ENCODE measurements at regions not wholly inside any gene's neighbourhood (a gene's known extent, or its start where the extent isn't known, plus 50 kb on each side); places are given as distances from the start of the nearest gene placed in this dataset.

DNA sequence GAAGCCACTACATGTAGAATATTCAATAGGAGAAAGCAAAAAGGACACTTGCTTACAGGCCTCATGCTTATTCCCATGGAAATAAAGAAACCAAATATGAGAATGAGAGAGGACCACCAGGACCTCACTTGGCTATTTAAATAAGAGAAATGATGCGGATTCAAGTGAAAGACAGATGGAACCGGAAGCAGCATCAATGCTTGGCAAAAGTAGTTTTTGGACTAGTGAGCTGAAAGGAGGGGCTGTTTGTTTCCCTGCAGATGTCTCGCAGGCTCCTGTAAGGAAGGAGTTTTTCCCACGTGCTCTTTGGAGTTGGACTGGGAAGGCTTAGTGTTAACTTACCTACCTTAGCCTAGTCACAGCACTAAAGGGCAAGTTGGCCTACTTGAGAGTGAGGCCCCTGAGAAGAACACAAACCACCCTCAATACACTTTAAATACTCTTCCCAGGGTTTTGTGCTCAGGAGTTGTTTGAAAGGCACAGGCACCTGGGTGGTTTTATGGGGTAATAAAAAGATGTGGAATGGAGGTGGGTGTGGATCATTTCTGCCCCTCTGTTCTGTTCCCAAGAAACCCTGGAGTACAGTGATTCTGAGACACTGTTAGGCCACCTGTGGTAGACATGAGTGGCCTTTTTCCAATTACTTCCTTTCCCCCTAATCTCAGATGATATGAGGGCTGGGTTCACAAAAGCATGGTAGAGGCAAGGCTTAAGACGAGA lies 113.3 kb upstream of the C1GALT1C1 start:
- TF ChIP-seq, protein P1, sequence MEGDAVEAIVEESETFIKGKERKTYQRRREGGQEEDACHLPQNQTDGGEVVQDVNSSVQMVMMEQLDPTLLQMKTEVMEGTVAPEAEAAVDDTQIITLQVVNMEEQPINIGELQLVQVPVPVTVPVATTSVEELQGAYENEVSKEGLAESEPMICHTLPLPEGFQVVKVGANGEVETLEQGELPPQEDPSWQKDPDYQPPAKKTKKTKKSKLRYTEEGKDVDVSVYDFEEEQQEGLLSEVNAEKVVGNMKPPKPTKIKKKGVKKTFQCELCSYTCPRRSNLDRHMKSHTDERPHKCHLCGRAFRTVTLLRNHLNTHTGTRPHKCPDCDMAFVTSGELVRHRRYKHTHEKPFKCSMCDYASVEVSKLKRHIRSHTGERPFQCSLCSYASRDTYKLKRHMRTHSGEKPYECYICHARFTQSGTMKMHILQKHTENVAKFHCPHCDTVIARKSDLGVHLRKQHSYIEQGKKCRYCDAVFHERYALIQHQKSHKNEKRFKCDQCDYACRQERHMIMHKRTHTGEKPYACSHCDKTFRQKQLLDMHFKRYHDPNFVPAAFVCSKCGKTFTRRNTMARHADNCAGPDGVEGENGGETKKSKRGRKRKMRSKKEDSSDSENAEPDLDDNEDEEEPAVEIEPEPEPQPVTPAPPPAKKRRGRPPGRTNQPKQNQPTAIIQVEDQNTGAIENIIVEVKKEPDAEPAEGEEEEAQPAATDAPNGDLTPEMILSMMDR (conservative IDR thresholded peaks at IDR 0.05; ENCODE audit: low read depth, low read length), result no peak
- TF ChIP-seq EZH2 (IDR thresholded peaks at IDR 0.05; ENCODE audit: borderline replicate concordance, low read depth, low read length, poor library complexity, severe bottlenecking), result no peak

Data from A673 (cell line).